Mesothelial cell of epicardium (in vitro differentiated cells): ENCODE measurements at regions not wholly inside any gene's neighbourhood (a gene's known extent, or its start where the extent isn't known, plus 50 kb on each side); places are given as distances from the start of the nearest gene placed in this dataset.

Experiments used
- DNase-seq, 2 experiments: peaks; one replicate each; pipeline ENCODE4 v3.0.0; 2021; ENCODE audit warnings: low spot score in 2 of 2; ENCODE audit not compliant: unreplicated experiment in 2 of 2
- H3K27ac Mint-ChIP-seq: 2 replicates; pipeline ENCODE4 v1.8.0; 2021; ENCODE audit warnings: mixed read lengths
- H3K27me3 Mint-ChIP-seq: 2 replicates; pipeline ENCODE4 v1.8.0; 2021; ENCODE audit warnings: low read depth, mixed read lengths
- H3K36me3 Mint-ChIP-seq: 2 replicates; pipeline ENCODE4 v1.8.0; 2021; ENCODE audit warnings: mixed read lengths
- H3K4me1 Mint-ChIP-seq: 2 replicates; pipeline ENCODE4 v1.8.0; 2021; ENCODE audit warnings: mixed read lengths
- H3K4me3 Mint-ChIP-seq: 2 replicates; pipeline ENCODE4 v1.8.0; 2021; ENCODE audit warnings: mild to moderate bottlenecking, moderate library complexity, mixed read lengths
- H3K9me3 Mint-ChIP-seq: 2 replicates; pipeline ENCODE4 v1.8.0; 2021; ENCODE audit warnings: mixed read lengths
- CTCF ChIP-seq: fragments of 200-600 bp; sonication (generic); IDR thresholded peaks from one replicate; pipeline ENCODE4 v1.5.0; 2021; ENCODE audit warnings: antibody characterized with exemption; ENCODE audit not compliant: unreplicated experiment

GRCh38 chr3:106001923-106002322 is 133.1 kb upstream of the CBLB start:
- H3K27me3 Mint-ChIP-seq = no peaks in the 10 kb centered on the region

GRCh38 chr3:106004137-106004681 is 135.4 kb upstream of the CBLB start:
- Mint-ChIP-seq H3K4me3 (peak overlapping the region; percentile 37), H3K9me3 (peaks cover 16% of the 10 kb centered on the region), H3K27ac (peak overlapping the region; percentile 85), H3K4me1 (peaks cover 4% of the 10 kb centered on the region), H3K36me3 (peaks cover 9% of the 10 kb centered on the region), H3K27me3 (no peaks in the 10 kb centered on the region)
- no peak for TF ChIP-seq CTCF
- DNase-seq = no peak

More at GRCh38 chr3:106001923-106002322, 133.1 kb upstream of the CBLB start:
- no peaks in the 10 kb centered on the region for H3K4me1 Mint-ChIP-seq
- no peak overlapping the region for H3K27ac Mint-ChIP-seq
- H3K9me3 Mint-ChIP-seq = peaks cover 25% of the 10 kb centered on the region
- DNase-seq = no peak
- TF ChIP-seq CTCF = no peak
- no peak overlapping the region for H3K4me3 Mint-ChIP-seq
- H3K36me3 Mint-ChIP-seq = peaks cover 13% of the 10 kb centered on the region

- TF ChIP-seq CTCF = no peak
- no peaks in the 10 kb centered on the region for H3K27me3 Mint-ChIP-seq
Observed at GRCh38 chr3:106004826-106005225, 136.0 kb upstream of the CBLB start.

GRCh38 chr3:106006001-106006400 is 137.2 kb upstream of the CBLB start:
- DNase-seq = no peak
- H3K36me3 Mint-ChIP-seq = no peaks in the 10 kb centered on the region
- H3K4me3 Mint-ChIP-seq = no peak overlapping the region
- H3K27ac Mint-ChIP-seq = no peak overlapping the region
- H3K4me1 Mint-ChIP-seq = peaks cover 6% of the 10 kb centered on the region
- H3K27me3 Mint-ChIP-seq = no peaks in the 10 kb centered on the region
- no peaks in the 10 kb centered on the region for H3K9me3 Mint-ChIP-seq
- no peak for TF ChIP-seq CTCF

More at GRCh38 chr3:106004826-106005225, 136.0 kb upstream of the CBLB start:
- Mint-ChIP-seq H3K36me3 (peaks cover 4% of the 10 kb centered on the region), H3K4me3 (no peak overlapping the region), H3K4me1 (peaks cover 4% of the 10 kb centered on the region), H3K27ac (peak overlapping the region; percentile 85), H3K9me3 (peaks cover 9% of the 10 kb centered on the region)
- DNase-seq = no peak

- no peak for DNase-seq
- Mint-ChIP-seq H3K4me3 (no peak overlapping the region), H3K4me1 (peaks cover 6% of the 10 kb centered on the region), H3K36me3 (no peaks in the 10 kb centered on the region), H3K27me3 (no peaks in the 10 kb centered on the region), H3K9me3 (no peaks in the 10 kb centered on the region), H3K27ac (no peak overlapping the region)
- TF ChIP-seq CTCF = no peak
Observed at GRCh38 chr3:106006571-106006970, 137.8 kb upstream of the CBLB start.

GRCh38 chr3:106007512-106007911 is 138.7 kb upstream of the CBLB start:
- H3K36me3 Mint-ChIP-seq = no peaks in the 10 kb centered on the region
- TF ChIP-seq CTCF = no peak
- DNase-seq = no peak
- peaks cover 6% of the 10 kb centered on the region for H3K4me1 Mint-ChIP-seq
- no peak overlapping the region for H3K4me3 Mint-ChIP-seq
- no peak overlapping the region for H3K27ac Mint-ChIP-seq
- H3K27me3 Mint-ChIP-seq = no peaks in the 10 kb centered on the region
- H3K9me3 Mint-ChIP-seq = no peaks in the 10 kb centered on the region
